Large intestine (tissue), 3 donors: ENCODE measurements at regions not wholly inside any gene's neighbourhood (a gene's known extent, or its start where the extent isn't known, plus 50 kb on each side); places are given as distances from the start of the nearest gene placed in this dataset.
"Not testable (repeated sequence)": the region's sequence is repeated elsewhere in the genome, so short reads cannot be mapped to it uniquely, and the experiment has no call there.

Experiments
- DNase-seq, 2 donors: peaks; one replicate each; pipeline versions ENCODE4 v3.0.0 to v3.0.0-alpha.2; 2013
- H3K27ac ChIP-seq: one replicate; pipeline ENCODE4 v1.5.1; 2013; ENCODE audit warnings: low read length
- H3K27me3 ChIP-seq: 2 replicates; pipeline ENCODE4 v1.6.1; 2013; ENCODE audit warnings: low read length; ENCODE audit not compliant: control insufficient read depth, insufficient read depth
- H3K36me3 ChIP-seq: 2 replicates; pipeline ENCODE4 v1.6.1; 2013; ENCODE audit warnings: low read length; ENCODE audit not compliant: control insufficient read depth, insufficient read depth
- H3K4me1 ChIP-seq: one replicate; pipeline ENCODE4 v1.6.1; 2013; ENCODE audit warnings: low read length; ENCODE audit not compliant: control insufficient read depth, insufficient read depth
- H3K4me3 ChIP-seq: one replicate; pipeline ENCODE4 v1.5.1; 2013; ENCODE audit warnings: low read length
- H3K9me3 ChIP-seq: one replicate; pipeline ENCODE4 v1.6.1; 2013; ENCODE audit warnings: mild to moderate bottlenecking, low read depth, low read length, moderate library complexity; ENCODE audit not compliant: control insufficient read depth
- WGBS: methylation state at CpG from one replicate; pipeline ENCODE4 v1.1.5; 2013; ENCODE audit warnings: low lambda C conversion rate; ENCODE audit not compliant: insufficient coverage; 5-methylcytosine and 5-hydroxymethylcytosine counted together

DNA sequence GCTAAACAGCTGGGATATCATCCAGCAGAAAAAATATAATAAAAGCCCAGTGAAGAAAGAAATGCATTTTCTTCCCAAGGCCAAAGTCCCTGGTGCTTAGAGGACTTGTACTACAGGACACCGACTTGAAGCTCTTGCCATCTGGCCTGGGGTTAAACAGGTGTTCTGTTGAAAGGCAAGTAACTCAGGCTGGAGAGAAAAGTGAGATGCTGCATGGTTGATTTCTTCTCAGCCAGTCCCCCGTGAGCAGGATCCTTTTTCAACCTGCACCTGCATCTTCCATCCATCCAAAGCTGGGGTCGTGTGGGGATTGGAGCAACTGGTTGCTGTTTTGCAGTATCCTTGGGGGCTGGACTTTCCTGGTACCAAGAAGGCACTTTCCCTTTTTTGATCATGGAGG is 146.1 kb upstream of the RPS23 start:
- peak in 1 of 2 donors; percentile 23 for DNase-seq
- WGBS, result no CpG with 5 or more reads among the region's 3 CpGs
- Histone ChIP-seq H3K36me3 (no peaks in the 10 kb centered on the region), H3K9me3 (no peaks in the 10 kb centered on the region), H3K27me3 (no peaks in the 10 kb centered on the region), H3K4me1 (no peaks in the 10 kb centered on the region), H3K27ac (no peak overlapping the region), H3K4me3 (no peak overlapping the region)

DNA sequence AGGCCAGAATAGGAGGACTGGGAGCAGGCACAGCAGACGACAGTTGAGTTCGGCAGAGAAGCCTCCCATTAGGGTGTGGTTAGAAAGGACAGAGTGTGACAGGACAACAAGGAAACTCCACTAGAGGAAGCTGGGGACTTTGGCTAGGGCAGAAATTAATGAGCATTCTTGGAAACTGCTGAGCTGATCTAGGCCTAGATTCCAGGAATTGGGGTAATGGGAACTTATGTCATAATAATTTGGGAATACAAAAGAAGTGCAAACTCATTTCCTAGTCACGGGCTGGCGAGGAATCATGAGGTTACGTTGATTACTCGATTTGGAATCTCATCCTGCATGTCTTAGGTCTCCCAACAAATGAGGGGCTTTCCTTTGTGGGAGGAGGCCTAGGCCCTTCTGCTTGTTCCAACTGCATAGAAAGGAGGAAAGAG is 144.6 kb upstream of the RPS23 start:
- no peaks in the 10 kb centered on the region for H3K36me3 ChIP-seq
- H3K27me3 ChIP-seq, result no peaks in the 10 kb centered on the region
- H3K4me3 ChIP-seq, result no peak overlapping the region
- peaks cover 4% of the 10 kb centered on the region for H3K4me1 ChIP-seq
- H3K27ac ChIP-seq, result peak overlapping the region; percentile 3
- peak; percentile 32 to 65 for DNase-seq
- H3K9me3 ChIP-seq, result no peaks in the 10 kb centered on the region
- WGBS, result 80% methylated on average over 3 of the region's 6 CpGs

DNA sequence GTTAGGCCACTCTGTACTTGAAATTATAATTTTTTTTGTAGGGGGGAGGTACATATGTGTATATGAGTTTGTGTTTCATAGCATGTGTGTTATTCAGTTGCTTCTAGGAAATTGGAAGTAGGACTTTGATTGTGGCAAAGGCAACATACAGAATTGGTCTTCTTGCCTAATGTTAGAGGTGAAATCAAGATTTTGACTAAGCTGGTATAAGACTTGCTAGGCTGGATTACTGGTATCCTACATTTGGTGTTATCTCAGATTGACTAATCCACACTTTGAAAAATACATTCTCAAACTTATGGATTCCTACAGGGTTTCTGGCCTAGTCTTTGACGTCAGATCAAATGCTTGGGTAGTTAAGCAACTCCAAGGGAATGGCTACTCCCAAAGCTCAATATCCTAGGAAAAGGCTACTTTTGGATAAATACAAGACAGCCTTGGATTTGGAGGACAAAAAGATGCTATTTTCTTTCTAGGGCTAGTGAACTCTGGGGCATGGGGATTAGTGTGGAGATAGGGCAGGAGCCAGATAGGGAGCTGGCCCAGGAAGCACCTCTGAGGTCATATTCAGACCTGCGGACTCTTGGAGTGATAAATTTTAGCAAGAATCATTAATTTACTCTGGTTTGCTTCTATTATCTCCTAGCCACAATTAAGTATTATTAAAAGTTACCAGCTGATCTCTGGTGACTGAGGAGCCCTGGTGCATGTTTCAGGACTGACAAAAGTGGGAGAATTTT is 144.0 kb upstream of the RPS23 start:
- Histone ChIP-seq H3K4me3 (no peak overlapping the region), H3K36me3 (no peaks in the 10 kb centered on the region), H3K9me3 (no peaks in the 10 kb centered on the region), H3K27ac (peak overlapping the region; percentile 3), H3K4me1 (peaks cover 4% of the 10 kb centered on the region), H3K27me3 (no peaks in the 10 kb centered on the region)
- no CpG with 5 or more reads among the region's 2 CpGs for WGBS
- no peak for DNase-seq

DNA sequence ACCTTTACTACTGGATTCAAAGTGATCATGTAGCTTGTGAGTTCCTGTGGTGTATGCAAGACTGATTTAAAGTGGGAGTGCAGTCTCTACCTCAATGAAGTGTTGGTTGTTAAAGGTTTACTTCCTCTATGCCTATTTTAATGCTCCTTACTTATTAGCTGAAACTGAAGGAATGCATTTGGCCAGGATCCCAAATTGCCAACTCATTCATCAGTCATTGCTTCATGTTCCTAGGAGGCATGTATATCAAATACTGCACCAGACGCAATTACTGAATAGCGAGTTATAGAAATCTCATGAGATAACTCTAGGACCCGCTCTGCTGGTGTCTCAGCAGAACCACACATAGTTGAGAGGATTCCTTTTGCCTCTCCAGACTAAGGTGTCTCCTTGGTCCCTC is 143.0 kb upstream of the RPS23 start:
- Histone ChIP-seq H3K9me3 (no peaks in the 10 kb centered on the region), H3K27ac (no peak overlapping the region), H3K4me3 (no peak overlapping the region), H3K27me3 (no peaks in the 10 kb centered on the region), H3K4me1 (peaks cover 4% of the 10 kb centered on the region), H3K36me3 (no peaks in the 10 kb centered on the region)
- DNase-seq, result no peak
- no CpG with 5 or more reads among the region's 3 CpGs for WGBS

DNA sequence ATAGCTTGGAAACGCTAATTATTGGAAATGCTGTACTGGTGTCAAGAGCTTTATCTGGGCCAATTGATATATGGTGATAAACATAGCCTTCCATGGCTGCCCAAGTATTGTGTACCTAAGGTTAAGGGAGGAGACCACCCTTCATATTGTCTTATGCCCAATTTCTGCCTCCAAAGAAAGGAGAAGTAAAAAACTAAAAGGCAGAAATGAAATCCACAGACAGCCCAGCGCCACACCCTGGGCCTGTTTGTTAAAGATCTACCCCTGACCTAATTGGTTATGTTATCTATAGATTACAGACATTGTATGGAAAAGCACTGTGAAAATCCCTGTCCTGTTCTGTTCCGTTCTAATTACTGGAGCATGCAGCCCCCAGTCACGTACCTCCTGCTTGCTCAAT is 142.4 kb upstream of the RPS23 start:
- 50% methylated on average over 1 of the region's 4 CpGs for WGBS
- not testable (repeated sequence) for H3K4me3 ChIP-seq, H3K27me3 ChIP-seq, H3K36me3 ChIP-seq, H3K4me1 ChIP-seq, H3K9me3 ChIP-seq, DNase-seq, H3K27ac ChIP-seq

DNA sequence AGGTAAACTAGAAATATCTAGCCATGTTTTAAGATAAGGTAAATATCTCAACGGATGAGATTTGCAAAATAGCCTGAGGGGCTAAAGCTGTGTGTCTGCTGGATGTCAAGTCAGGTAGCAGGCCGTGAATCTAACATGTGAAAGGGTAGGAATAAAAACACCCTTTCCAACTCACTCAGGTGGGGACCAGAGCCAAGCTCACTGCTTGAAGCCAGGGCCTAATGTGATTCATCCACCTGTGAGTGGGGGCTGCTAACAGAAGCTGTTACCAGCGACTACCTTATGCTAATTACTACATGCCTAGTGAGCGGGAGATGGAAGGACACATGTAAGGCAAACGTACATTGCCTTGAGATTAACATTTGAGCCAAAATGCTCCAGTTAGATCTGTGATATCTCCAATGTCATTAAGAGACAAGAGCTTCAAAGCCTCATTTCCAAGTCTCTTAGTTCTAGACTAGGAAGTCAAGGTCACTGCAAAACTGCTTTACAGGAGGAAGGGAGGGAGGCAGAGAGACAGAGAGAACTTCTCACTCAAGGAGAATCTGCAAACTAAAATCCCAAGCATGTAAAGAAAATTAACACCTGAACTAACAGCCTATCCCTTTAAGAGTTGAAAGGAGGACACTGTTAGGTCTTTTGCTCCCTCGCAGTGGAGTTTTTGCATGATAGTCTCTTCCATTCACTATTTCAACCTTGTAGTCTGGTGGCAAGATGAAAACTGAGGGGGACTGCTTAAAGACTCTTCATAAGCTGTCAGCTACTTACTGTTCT is 141.6 kb upstream of the RPS23 start:
- Histone ChIP-seq H3K4me1 (peaks cover 4% of the 10 kb centered on the region), H3K9me3 (no peaks in the 10 kb centered on the region), H3K4me3 (no peak overlapping the region), H3K27ac (no peak overlapping the region), H3K36me3 (no peaks in the 10 kb centered on the region), H3K27me3 (no peaks in the 10 kb centered on the region)
- DNase-seq, result no peak
- WGBS, result no CpG with 5 or more reads among the region's 6 CpGs

DNA sequence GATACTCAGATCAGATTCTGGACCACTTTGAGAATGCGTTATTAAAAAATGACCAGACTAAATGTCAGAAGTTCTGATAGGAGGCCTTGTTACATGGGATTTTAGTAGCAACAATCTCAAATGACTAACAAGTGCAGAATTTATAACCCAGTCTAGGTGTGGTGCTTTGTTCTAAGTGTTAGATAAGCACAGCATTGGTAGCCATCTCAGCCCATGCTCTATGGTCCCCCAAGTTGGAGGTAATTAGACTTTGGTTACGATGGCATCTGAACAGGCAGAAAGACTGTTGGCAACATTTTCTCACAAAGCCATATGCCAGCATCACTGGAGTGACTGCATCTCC is 140.4 kb upstream of the RPS23 start:
- DNase-seq, result peak; percentile 12 to 55
- Histone ChIP-seq H3K4me3 (no peak overlapping the region), H3K36me3 (no peaks in the 10 kb centered on the region), H3K4me1 (peaks cover 4% of the 10 kb centered on the region), H3K9me3 (no peaks in the 10 kb centered on the region), H3K27me3 (no peaks in the 10 kb centered on the region), H3K27ac (no peak overlapping the region)
- 0% methylated on average over 1 of the region's 2 CpGs for WGBS

DNA sequence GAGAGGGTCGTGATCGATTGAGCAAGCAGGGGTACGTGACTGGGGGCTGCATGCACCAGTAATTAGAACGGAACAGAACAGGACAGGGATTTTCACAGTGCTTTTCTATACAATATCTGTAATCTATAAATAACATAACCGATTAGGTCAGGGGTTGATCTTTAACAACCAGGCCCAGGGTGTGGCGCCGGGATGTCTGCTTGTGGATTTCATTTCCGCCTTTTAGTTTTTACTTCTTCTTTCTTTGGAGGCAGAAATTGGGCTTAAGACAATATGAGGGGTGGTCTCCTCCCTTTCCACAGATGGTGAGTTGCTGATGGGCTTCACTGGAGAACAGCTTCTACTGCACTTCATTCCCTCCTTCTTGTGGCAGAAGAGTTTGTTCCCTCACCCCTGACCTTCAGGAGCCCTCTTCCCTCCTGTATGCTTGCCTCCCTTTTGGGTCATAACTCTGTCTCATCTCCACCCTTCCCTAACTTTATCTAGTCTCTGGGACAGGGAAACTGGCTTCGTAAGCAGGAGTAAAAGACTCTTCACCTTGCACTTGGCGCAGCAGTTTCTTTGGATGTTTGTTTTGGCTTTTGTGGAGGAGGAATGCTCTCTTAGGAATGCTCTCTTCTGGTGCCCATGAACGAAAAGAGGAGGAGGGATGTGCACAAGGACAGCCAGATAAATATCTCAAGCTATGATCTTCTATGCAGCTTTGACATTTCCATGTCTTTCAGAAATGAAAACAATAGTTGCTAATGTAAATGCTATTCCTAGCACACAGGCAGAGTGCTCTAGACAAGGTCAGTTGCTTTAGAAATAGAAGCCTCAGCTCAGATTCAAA is 139.8 kb upstream of the RPS23 start:
- Histone ChIP-seq H3K4me1 (peaks cover 4% of the 10 kb centered on the region), H3K9me3 (no peaks in the 10 kb centered on the region), H3K27ac (no peak overlapping the region), H3K4me3 (no peak overlapping the region), H3K36me3 (no peaks in the 10 kb centered on the region), H3K27me3 (no peaks in the 10 kb centered on the region)
- DNase-seq, result no peak
- 93% methylated on average over 3 of the region's 11 CpGs for WGBS

DNA sequence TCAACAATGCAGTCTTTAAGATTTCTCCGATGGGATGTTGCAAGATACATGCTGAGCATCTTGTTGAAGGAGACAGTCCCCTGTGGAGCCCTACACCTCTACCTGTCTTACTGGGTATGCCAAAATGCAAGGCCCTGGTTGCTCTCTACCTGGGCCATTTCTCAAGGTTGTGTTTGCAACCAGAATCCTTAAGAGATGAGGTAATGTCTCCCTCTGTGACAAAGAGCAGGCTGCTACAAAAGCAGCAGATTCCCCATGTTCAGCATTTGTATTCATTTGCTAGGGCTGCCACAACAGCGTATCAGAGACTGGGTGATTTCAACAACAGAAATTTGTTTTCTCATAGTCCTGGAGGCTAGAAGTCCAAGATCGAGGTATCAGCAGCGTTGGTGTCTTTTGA is 138.4 kb upstream of the RPS23 start:
- WGBS, result 90% methylated on average over 2 of the region's 4 CpGs
- DNase-seq, result no peak
- no peaks in the 10 kb centered on the region for H3K9me3 ChIP-seq
- no peak overlapping the region for H3K4me3 ChIP-seq
- H3K36me3 ChIP-seq, result no peaks in the 10 kb centered on the region
- no peak overlapping the region for H3K27ac ChIP-seq
- no peaks in the 10 kb centered on the region for H3K27me3 ChIP-seq
- H3K4me1 ChIP-seq, result peaks cover 4% of the 10 kb centered on the region

DNA sequence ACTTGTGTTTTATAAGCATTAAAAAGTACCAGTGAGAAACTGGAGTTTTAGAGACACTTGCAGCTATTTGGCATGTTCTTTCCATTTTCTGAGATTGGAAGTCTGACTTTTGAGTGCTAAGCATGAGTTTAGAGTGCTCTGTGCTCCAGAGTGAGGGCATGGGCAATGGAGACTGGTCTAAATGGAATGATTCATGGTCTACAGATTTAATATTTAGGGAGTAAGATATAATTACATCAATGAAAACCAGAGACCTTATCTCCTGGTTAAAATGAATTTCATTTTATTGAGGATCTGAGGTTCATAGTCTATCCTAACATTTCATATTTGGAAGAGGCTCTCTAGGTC is 135.9 kb upstream of the RPS23 start:
- no peak overlapping the region for H3K27ac ChIP-seq
- H3K4me1 ChIP-seq, result peaks cover 4% of the 10 kb centered on the region
- no peaks in the 10 kb centered on the region for H3K9me3 ChIP-seq
- H3K4me3 ChIP-seq, result no peak overlapping the region
- DNase-seq, result no peak
- H3K27me3 ChIP-seq, result no peaks in the 10 kb centered on the region
- no peaks in the 10 kb centered on the region for H3K36me3 ChIP-seq
